Bronchial epithelial cell (primary cell): ENCODE measurements at regions not wholly inside any gene's neighbourhood (a gene's known extent, or its start where the extent isn't known, plus 50 kb on each side); places are given as distances from the start of the nearest gene placed in this dataset.

Source experiments
- DNase-seq: peaks from one replicate; pipeline ENCODE4 v3.0.0-alpha.2; 2010; ENCODE audit warnings: low read depth
- FAIRE-seq: peaks from 2 replicates; lab custom pipeline; 2011; peaks lifted over from hg19 to GRCh38; lab: Jason Lieb, UNC
- H3K27me3 ChIP-seq: 2 replicates; pipeline ENCODE4 v1.5.1; 2011; ENCODE audit warnings: low read length; ENCODE audit not compliant: control insufficient read depth, insufficient read depth
- H3K36me3 ChIP-seq: 2 replicates; pipeline ENCODE4 v1.5.1; 2011; ENCODE audit warnings: low read length; ENCODE audit not compliant: control insufficient read depth, insufficient read depth
- H3K4me3 ChIP-seq: 2 replicates; pipeline ENCODE4 v1.5.1; 2011; ENCODE audit warnings: mild to moderate bottlenecking, low read depth, low read length, control low read depth
- TF ChIP-seq, protein P1 (sequence below): IDR thresholded peaks from 2 replicates; pipeline ENCODE4 v1.5.1; 2011; ENCODE audit warnings: mild to moderate bottlenecking, moderate library complexity, low read length, control low read depth, inconsistent platforms; ENCODE audit not compliant: insufficient read depth, severe bottlenecking

DNA sequence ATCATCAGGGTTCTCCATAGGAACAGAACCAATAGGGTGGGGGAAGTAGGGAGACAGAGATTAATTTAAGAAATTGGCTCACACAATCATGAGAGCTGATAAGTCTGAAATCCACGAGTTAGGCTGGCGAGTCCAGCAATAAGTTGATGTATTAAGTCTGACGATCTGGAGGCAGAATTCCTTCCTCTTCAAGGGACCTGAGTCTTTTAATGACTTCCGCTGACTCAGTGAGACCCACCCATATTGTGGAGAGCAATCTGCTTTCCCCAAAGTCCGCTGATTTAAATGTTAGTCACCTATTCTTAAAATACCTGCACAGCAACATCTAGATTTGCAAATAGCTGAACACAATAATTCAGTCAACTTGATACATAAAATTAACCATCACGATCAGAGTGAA, 97.8 kb downstream of the SPTSSA start:
- peak; percentile 61 for DNase-seq
- Histone ChIP-seq H3K27me3 (no peaks in the 10 kb centered on the region), H3K36me3 (no peaks in the 10 kb centered on the region), H3K4me3 (no peak overlapping the region)
- no peak for FAIRE-seq
- TF ChIP-seq, protein P1, sequence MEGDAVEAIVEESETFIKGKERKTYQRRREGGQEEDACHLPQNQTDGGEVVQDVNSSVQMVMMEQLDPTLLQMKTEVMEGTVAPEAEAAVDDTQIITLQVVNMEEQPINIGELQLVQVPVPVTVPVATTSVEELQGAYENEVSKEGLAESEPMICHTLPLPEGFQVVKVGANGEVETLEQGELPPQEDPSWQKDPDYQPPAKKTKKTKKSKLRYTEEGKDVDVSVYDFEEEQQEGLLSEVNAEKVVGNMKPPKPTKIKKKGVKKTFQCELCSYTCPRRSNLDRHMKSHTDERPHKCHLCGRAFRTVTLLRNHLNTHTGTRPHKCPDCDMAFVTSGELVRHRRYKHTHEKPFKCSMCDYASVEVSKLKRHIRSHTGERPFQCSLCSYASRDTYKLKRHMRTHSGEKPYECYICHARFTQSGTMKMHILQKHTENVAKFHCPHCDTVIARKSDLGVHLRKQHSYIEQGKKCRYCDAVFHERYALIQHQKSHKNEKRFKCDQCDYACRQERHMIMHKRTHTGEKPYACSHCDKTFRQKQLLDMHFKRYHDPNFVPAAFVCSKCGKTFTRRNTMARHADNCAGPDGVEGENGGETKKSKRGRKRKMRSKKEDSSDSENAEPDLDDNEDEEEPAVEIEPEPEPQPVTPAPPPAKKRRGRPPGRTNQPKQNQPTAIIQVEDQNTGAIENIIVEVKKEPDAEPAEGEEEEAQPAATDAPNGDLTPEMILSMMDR = no peak

DNA sequence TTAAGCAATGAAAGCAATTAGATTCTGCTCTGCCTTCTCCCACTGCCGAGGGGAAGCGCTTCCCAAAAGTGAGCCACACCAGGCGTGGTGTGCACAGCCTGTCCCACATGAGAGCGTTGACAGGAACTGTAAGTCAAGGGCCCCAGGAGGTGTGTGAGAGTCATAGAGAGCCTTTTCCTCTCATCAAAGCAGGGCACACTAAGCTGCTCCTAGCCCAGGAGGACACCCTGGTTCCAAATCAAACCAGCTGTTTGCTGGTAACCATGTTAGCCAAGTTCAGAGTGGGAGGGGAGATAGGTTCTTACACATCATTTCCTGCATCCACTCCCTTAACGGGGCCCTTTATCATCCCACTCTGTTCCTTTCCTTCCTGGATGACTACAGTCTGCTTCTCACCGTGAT, 98.3 kb downstream of the SPTSSA start:
- Histone ChIP-seq H3K36me3 (no peaks in the 10 kb centered on the region), H3K27me3 (no peaks in the 10 kb centered on the region), H3K4me3 (no peak overlapping the region)
- TF ChIP-seq, protein P1 = no peak
- DNase-seq (peak; percentile 23), FAIRE-seq (no peak)

DNA sequence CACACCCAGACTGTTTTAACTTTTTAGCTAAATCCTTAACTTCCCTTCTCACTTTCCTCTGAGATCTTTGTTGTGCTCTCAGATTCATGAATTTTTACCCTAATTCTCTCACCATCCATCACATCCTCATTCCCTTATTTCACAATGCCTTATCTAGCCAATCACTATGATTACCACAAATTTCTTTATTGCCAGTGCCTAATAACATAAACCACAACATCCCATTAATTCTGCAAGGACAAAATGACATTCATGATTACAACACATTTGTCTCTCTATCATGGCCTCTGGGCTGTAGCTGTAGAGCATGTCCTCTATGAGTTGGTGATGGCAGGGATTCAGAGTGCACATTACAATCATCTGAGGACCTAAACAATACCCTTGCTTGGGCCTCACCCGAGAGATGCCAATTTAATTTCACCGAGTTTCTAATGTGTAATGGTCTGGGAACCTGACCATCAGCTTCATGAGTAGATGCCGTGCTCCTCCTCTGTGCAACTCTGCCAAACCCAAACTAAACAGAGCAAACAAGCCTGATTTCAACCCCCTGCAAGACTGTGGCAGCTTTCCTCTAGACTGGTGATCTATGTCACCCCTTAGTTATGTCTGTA, 99.3 kb downstream of the SPTSSA start:
- FAIRE-seq (no peak), DNase-seq (no peak)
- no peak overlapping the region for H3K4me3 ChIP-seq
- no peaks in the 10 kb centered on the region for H3K27me3 ChIP-seq
- H3K36me3 ChIP-seq = no peaks in the 10 kb centered on the region
- TF ChIP-seq, protein P1 = no peak

DNA sequence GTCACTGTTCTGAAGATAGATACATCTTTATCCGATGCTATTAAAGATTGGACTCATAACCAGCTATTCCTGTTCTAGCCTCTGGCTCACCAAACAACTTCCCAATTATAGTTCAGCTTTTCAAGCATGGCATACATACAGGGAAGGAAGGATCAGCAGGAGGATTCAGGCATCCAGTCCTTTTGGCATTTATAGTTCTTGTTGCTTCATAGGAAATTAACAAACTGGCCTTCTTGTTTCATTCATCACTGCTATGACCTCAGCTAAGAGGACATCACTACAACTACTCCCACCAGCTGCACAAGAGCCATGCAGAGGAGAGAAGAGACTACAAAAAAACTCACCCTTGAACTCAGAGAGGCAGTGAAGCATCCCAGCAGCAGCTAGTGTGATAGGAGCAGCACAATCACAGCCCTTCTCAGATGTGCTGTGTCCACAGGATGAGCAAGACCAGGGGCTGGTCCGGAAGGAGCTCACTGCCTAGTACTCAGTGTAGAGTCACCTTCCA, 100.5 kb downstream of the SPTSSA start:
- H3K4me3 ChIP-seq = no peak overlapping the region
- no peaks in the 10 kb centered on the region for H3K36me3 ChIP-seq
- no peaks in the 10 kb centered on the region for H3K27me3 ChIP-seq
- FAIRE-seq (no peak), DNase-seq (no peak)
- TF ChIP-seq, protein P1 = no peak

DNA sequence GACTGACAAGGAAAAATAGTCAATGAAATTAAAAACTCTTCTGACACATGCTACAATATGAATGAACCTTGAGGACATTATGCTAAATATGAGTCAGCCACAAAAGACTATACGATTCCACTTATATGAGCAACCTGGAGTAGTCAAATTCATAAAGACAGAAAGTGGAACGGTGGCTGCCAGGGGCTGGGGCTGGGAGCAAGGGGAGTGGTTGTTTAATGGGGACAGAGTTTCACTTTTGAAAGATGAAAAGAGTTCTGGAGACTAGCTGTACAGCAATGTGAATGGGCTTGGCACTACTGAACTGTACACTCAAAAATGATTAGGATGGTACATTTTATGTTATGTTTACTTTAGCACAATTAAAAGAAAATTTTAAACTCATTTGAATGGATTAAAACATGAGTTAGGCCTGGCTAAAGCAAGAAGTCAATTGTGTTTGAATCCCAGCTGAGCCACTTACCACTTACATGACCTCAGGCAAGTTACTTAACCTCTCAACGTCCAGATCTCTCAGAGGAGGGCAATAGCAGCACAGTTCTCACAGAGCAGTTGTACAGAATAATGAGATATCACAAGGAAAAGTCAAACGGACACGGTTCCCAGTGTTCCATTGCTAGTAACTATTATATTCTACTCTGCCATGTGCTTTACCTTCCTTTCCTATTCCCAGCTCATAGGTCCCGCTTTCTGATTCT, 102.5 kb downstream of the SPTSSA start:
- Histone ChIP-seq H3K27me3 (no peaks in the 10 kb centered on the region), H3K4me3 (no peak overlapping the region), H3K36me3 (no peaks in the 10 kb centered on the region)
- FAIRE-seq (no peak), DNase-seq (peak; percentile 36)
- TF ChIP-seq, protein P1 = no peak
